T-helper 1 cell treated with Interleukin-12 subunit alpha and Interleukin-12 subunit beta and Interleukin-4 antibody, amounts not matched to agents 30 μg/mL and 1 μg/mL, for 36 hours (primary cell): ENCODE measurements at regions not wholly inside any gene's neighbourhood (a gene's known extent, or its start where the extent isn't known, plus 50 kb on each side); places are given as distances from the start of the nearest gene placed in this dataset.
"Not testable (repeated sequence)": the region's sequence is repeated elsewhere in the genome, so short reads cannot be mapped to it uniquely, and the experiment has no call there.

Source experiments
- H3K27ac Mint-ChIP-seq: one replicate; pipeline ENCODE4 v1.8.0; 2021; ENCODE audit warnings: mild to moderate bottlenecking, mixed read lengths
- H3K27me3 Mint-ChIP-seq: one replicate; pipeline ENCODE4 v1.8.0; 2021; ENCODE audit warnings: low read depth, mixed read lengths
- H3K36me3 Mint-ChIP-seq: one replicate; pipeline ENCODE4 v1.8.0; 2021; ENCODE audit warnings: low read depth, mixed read lengths
- H3K4me1 Mint-ChIP-seq: one replicate; pipeline ENCODE4 v1.8.0; 2021; ENCODE audit warnings: low read depth, mixed read lengths
- H3K4me3 Mint-ChIP-seq: one replicate; pipeline ENCODE4 v1.8.0; 2021; ENCODE audit warnings: mild to moderate bottlenecking, moderate library complexity, mixed read lengths
- H3K9me3 Mint-ChIP-seq: one replicate; pipeline ENCODE4 v1.8.0; 2021; ENCODE audit warnings: mixed read lengths

- H3K4me3 Mint-ChIP-seq: no peak overlapping the region
- no peak overlapping the region for H3K27ac Mint-ChIP-seq
- no peaks in the 10 kb centered on the region for H3K36me3 Mint-ChIP-seq
- no peaks in the 10 kb centered on the region for H3K27me3 Mint-ChIP-seq
- H3K4me1 Mint-ChIP-seq: no peaks in the 10 kb centered on the region
- H3K9me3 Mint-ChIP-seq: no peaks in the 10 kb centered on the region
Observed at GRCh38 chr2:22442051-22442450, 942.9 kb upstream of the KLHL29 start.

GRCh38 chr2:22444281-22444680 is 940.7 kb upstream of the KLHL29 start:
- Mint-ChIP-seq H3K27ac (no peak overlapping the region), H3K27me3 (no peaks in the 10 kb centered on the region), H3K4me1 (no peaks in the 10 kb centered on the region), H3K9me3 (peaks cover 6% of the 10 kb centered on the region), H3K4me3 (no peak overlapping the region), H3K36me3 (no peaks in the 10 kb centered on the region)

GRCh38 chr2:22449696-22450095 is 935.3 kb upstream of the KLHL29 start:
- no peak overlapping the region for H3K27ac Mint-ChIP-seq
- H3K36me3 Mint-ChIP-seq: no peaks in the 10 kb centered on the region
- H3K4me1 Mint-ChIP-seq: no peaks in the 10 kb centered on the region
- H3K9me3 Mint-ChIP-seq: peaks cover 6% of the 10 kb centered on the region
- H3K27me3 Mint-ChIP-seq: no peaks in the 10 kb centered on the region
- no peak overlapping the region for H3K4me3 Mint-ChIP-seq

DNA sequence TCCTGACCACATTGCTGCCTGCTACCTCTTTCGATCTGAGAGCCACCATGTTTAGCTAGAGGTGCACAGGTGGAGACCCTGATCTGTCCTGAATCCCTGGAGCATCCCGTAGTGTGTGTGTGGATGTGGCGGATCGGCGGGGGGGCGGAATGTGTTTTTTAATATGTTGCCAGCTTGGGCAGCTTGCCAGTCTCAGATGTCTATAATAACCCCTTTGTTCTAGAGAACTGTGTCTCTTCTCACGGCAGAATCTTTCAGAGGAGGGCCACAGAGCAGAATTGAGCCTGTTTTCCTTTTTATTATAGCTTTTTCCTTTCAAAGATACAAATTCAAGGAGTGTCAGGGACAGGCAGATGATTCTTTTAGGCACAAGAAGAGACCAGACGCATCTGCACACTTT is 934.1 kb upstream of the KLHL29 start:
- Mint-ChIP-seq H3K36me3 (no peaks in the 10 kb centered on the region), H3K9me3 (peaks cover 6% of the 10 kb centered on the region), H3K4me1 (no peaks in the 10 kb centered on the region)

DNA sequence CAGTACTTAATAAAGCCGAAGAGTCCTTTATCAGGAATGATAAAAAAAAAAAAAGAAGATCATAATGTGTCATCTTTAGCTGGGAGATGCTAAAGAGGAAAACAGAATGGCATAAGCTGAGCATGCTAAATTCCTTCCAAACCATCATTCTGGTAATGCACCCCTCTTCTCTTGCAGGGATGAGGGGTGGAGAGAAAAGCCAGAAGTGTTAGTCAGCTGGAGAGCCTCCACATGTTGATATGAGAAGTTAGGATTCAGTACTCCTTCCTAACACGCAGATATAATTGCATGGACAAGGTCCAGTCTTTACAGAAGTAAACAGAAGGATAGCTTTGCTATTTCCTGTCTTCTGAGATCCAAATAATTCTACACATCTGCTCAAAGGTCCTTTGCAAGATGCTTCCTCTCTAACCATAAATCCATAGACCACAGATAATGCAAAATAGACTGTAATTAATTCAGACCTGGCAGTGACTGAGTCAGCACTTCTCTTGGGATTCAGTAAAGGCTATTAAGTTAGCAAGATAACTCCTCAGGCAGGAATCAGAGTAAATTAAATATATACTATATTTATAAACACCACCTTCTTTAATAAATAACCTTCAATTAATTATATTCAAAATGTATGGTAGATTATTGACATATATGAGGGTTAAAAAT is 930.0 kb upstream of the KLHL29 start:
- Mint-ChIP-seq H3K27me3 (no peaks in the 10 kb centered on the region), H3K4me3 (no peak overlapping the region), H3K36me3 (no peaks in the 10 kb centered on the region), H3K27ac (no peak overlapping the region), H3K9me3 (no peaks in the 10 kb centered on the region), H3K4me1 (no peaks in the 10 kb centered on the region)

More for the DNA sequence above, 934.1 kb upstream of the KLHL29 start:
- H3K27ac Mint-ChIP-seq: no peak overlapping the region
- H3K4me3 Mint-ChIP-seq: no peak overlapping the region
- H3K27me3 Mint-ChIP-seq: no peaks in the 10 kb centered on the region

DNA sequence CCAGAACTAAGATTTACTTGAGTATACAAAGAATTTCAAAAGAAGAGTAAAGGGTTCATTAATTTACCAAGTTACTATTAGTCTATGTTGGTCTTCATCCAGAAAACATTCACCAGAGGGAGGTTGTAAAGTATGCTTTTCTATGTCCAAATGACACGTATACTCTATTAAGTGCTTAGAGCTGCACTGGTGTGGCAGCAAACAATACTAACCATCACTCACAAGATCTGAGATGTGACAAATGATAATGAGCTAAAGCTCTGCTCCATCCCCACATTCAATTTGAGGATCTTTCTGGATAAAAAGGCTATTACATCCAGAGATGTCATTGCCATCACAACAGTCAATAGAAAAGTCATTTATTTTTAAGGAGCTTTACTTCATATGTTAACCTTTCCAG is 926.5 kb upstream of the KLHL29 start:
- Mint-ChIP-seq H3K36me3 (no peaks in the 10 kb centered on the region), H3K27ac (no peak overlapping the region), H3K9me3 (peaks cover 6% of the 10 kb centered on the region), H3K4me3 (no peak overlapping the region), H3K27me3 (no peaks in the 10 kb centered on the region), H3K4me1 (no peaks in the 10 kb centered on the region)

GRCh38 chr2:22475103-22475502 is 909.9 kb upstream of the KLHL29 start:
- not testable (repeated sequence) for H3K4me1 Mint-ChIP-seq

DNA sequence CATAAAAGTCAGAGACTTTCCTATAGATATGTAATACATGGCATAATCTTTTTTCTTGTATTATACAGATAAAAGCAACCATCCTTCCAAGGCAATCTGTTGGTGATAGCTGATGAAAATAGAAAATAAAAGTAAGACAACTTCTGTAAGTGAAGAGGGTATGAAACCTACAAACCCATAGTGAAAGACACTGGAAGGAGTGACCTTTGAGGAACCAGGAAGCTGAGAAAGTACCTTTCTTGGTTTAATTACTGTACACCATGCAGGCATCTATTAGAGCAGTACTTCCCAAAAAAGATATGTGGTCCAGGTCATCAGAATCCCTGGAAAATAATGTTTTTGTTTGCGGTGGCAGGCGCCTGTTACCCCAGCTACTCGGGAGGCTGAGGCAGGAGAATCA is 906.6 kb upstream of the KLHL29 start:
- H3K36me3 Mint-ChIP-seq: no peaks in the 10 kb centered on the region
- no peak overlapping the region for H3K4me3 Mint-ChIP-seq
- no peak overlapping the region for H3K27ac Mint-ChIP-seq
- H3K27me3 Mint-ChIP-seq: no peaks in the 10 kb centered on the region
- no peaks in the 10 kb centered on the region for H3K9me3 Mint-ChIP-seq
- no peaks in the 10 kb centered on the region for H3K4me1 Mint-ChIP-seq

More at GRCh38 chr2:22475103-22475502, 909.9 kb upstream of the KLHL29 start:
- H3K9me3 Mint-ChIP-seq, H3K27me3 Mint-ChIP-seq, H3K27ac Mint-ChIP-seq, H3K4me3 Mint-ChIP-seq, H3K36me3 Mint-ChIP-seq: not testable (repeated sequence)

- Mint-ChIP-seq H3K4me1 (no peaks in the 10 kb centered on the region), H3K36me3 (no peaks in the 10 kb centered on the region), H3K27me3 (no peaks in the 10 kb centered on the region), H3K9me3 (no peaks in the 10 kb centered on the region), H3K27ac (no peak overlapping the region), H3K4me3 (no peak overlapping the region)
Observed at GRCh38 chr2:22481486-22482259, 903.3 kb upstream of the KLHL29 start.

DNA sequence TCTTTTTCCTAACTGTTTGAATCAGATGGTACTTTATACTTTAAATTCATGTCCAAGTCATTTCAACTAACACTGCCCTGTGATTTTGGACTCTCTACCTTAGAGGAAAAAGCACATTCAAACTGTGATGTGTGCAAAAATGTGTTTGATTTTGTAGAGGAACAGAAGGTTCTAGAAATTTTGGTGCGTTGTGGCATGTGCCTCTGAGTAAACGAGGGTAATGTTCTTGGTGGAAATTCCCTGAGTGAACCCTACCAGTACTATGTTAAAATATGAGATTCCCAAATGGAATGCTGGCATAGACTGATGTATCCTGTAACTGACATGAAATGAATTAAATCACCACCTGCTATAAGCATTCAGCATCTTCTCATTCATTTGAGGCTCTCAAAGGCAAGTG is 901.9 kb upstream of the KLHL29 start:
- Mint-ChIP-seq H3K36me3 (no peaks in the 10 kb centered on the region), H3K27me3 (no peaks in the 10 kb centered on the region), H3K4me1 (no peaks in the 10 kb centered on the region), H3K9me3 (no peaks in the 10 kb centered on the region), H3K27ac (no peak overlapping the region), H3K4me3 (no peak overlapping the region)

DNA sequence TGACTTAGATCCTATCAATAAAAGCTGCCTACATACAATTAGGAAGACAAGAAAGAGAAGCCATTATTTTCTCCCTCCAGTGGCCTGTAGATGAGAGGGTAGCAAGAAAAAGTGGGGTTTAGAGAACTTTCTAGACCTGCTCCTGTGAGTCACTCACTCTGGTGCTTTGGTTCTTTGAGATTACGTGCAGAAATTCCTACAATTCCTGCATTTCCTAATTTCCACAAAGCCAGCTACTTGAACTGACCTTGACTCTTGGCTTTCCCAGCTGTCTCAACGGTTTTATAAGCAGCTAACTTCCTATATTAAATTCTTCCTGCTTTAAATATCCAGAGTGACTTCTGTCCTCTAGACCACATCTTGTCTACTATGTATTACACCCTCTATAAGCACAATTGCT is 899.5 kb upstream of the KLHL29 start:
- Mint-ChIP-seq H3K27me3 (no peaks in the 10 kb centered on the region), H3K36me3 (no peaks in the 10 kb centered on the region), H3K4me3 (no peak overlapping the region), H3K4me1 (no peaks in the 10 kb centered on the region), H3K27ac (no peak overlapping the region), H3K9me3 (no peaks in the 10 kb centered on the region)

GRCh38 chr2:22486343-22486742 is 898.6 kb upstream of the KLHL29 start:
- H3K36me3 Mint-ChIP-seq: no peaks in the 10 kb centered on the region
- H3K4me1 Mint-ChIP-seq: no peaks in the 10 kb centered on the region
- no peak overlapping the region for H3K27ac Mint-ChIP-seq
- no peak overlapping the region for H3K4me3 Mint-ChIP-seq
- no peaks in the 10 kb centered on the region for H3K27me3 Mint-ChIP-seq
- no peaks in the 10 kb centered on the region for H3K9me3 Mint-ChIP-seq

- H3K4me3 Mint-ChIP-seq: no peak overlapping the region
- H3K36me3 Mint-ChIP-seq: no peaks in the 10 kb centered on the region
- H3K4me1 Mint-ChIP-seq: no peaks in the 10 kb centered on the region
- H3K27ac Mint-ChIP-seq: no peak overlapping the region
- H3K9me3 Mint-ChIP-seq: no peaks in the 10 kb centered on the region
- H3K27me3 Mint-ChIP-seq: no peaks in the 10 kb centered on the region
Observed at GRCh38 chr2:22487036-22487435, 897.9 kb upstream of the KLHL29 start.

- H3K27me3 Mint-ChIP-seq: no peaks in the 10 kb centered on the region
- peaks cover 3% of the 10 kb centered on the region for H3K9me3 Mint-ChIP-seq
- no peaks in the 10 kb centered on the region for H3K4me1 Mint-ChIP-seq
- H3K36me3 Mint-ChIP-seq: no peaks in the 10 kb centered on the region
- no peak overlapping the region for H3K4me3 Mint-ChIP-seq
- H3K27ac Mint-ChIP-seq: no peak overlapping the region
Observed at GRCh38 chr2:22487541-22487940, 897.4 kb upstream of the KLHL29 start.

GRCh38 chr2:22491442-22491841 is 893.5 kb upstream of the KLHL29 start:
- Mint-ChIP-seq H3K9me3 (peaks cover 6% of the 10 kb centered on the region), H3K27ac (no peak overlapping the region), H3K36me3 (no peaks in the 10 kb centered on the region), H3K27me3 (no peaks in the 10 kb centered on the region), H3K4me3 (no peak overlapping the region), H3K4me1 (no peaks in the 10 kb centered on the region)
